ENCODE measurements at regions not wholly inside any gene's neighbourhood (a gene's known extent, or its start where the extent isn't known, plus 50 kb on each side); places are given as distances from the start of the nearest gene placed in this dataset.

DNA sequence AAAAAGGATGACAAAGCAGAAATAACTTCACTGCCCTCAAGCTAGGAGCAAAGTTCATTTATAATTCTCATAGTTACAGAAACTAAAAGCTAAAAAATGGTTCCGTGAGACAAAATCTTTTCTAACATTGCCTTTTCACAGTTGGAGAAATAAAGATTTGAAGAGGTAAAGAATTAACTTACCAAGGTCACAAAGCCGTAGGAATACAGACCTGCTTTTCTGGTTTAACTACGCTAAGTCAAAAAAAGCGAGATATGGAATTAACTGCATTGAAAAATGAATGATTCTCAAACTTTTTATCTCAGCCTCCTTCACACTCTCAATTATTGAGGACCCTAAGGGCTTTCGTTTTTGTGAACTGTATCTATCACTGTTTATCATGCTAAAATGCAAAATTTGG is 95.3 kb downstream of the SLC17A6 start:
- intact Hi-C loops (cut with micrococcal nuclease; ENCODE audit: unreplicated experiment): no loop called here
- TF ChIP-seq EZH2phosphoT487 (IDR thresholded peaks at IDR 0.05; ENCODE audit: borderline replicate concordance, low read depth, low read length) (no peak), CTCF (conservative IDR thresholded peaks at IDR 0.05; ENCODE audit: low read length) (no peak)
- H3K27ac ChIP-seq (ENCODE audit: low read depth, low read length, poor library complexity, severe bottlenecking): no peak overlapping the region
- no peak overlapping the region for H2AFZ ChIP-seq (ENCODE audit: low read length)
- H3K4me2 ChIP-seq (ENCODE audit: low read length): no peak overlapping the region
- ChIA-PET CTCF (ENCODE audit: unreplicated experiment) (no interaction called here), POLR2A (no interaction called here)
- DNase-seq (ENCODE audit: low spot score): no peak
- no peaks in the 10 kb centered on the region for H3K9me2 ChIP-seq (ENCODE audit: insufficient read depth, low read length)
- no peak overlapping the region for H3K4me3 ChIP-seq (ENCODE audit: low read depth, low read length, poor library complexity, severe bottlenecking)
- no peaks in the 10 kb centered on the region for H3K79me2 ChIP-seq (ENCODE audit: insufficient read depth, low read depth, low read length)
- BruUV-seq (replicated peaks): no TSS peak
- H3K9me3 ChIP-seq (ENCODE audit: low read length): no peaks in the 10 kb centered on the region
- H3K36me3 ChIP-seq (ENCODE audit: insufficient read depth, low read length): no peaks in the 10 kb centered on the region
- no peaks in the 10 kb centered on the region for H3K4me1 ChIP-seq (ENCODE audit: insufficient read depth, low read length, poor library complexity, severe bottlenecking)
- H4K20me1 ChIP-seq (ENCODE audit: insufficient read depth, low read length): no peaks in the 10 kb centered on the region

DNA sequence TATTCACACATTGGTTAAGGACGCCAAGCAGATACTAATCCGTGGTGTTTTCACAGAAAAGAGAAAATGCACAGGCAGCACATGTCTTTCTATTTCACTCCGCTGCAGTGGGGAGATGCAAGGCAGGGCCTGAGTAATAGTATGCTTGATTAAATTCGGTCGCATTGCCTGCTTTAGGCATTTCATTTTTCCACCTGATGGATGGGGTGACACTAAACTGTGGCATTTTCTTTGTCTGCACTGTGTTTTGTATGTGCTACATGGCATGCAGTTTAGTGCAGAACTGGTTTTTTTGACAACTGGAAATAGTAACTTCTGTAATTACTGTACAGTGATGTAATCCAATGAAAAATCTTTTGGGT is 94.9 kb downstream of the SLC17A6 start:
- intact Hi-C loops (cut with micrococcal nuclease; ENCODE audit: unreplicated experiment): no loop called here
- Histone ChIP-seq H3K4me3 (ENCODE audit: low read depth, low read length, poor library complexity, severe bottlenecking) (no peak overlapping the region), H3K4me1 (ENCODE audit: insufficient read depth, low read length, poor library complexity, severe bottlenecking) (no peaks in the 10 kb centered on the region), H3K9me3 (ENCODE audit: low read length) (no peaks in the 10 kb centered on the region), H3K4me2 (ENCODE audit: low read length) (no peak overlapping the region), H4K20me1 (ENCODE audit: insufficient read depth, low read length) (no peaks in the 10 kb centered on the region), H3K9me2 (ENCODE audit: insufficient read depth, low read length) (no peaks in the 10 kb centered on the region), H3K27ac (ENCODE audit: low read depth, low read length, poor library complexity, severe bottlenecking) (no peak overlapping the region), H2AFZ (ENCODE audit: low read length) (no peak overlapping the region), H3K36me3 (ENCODE audit: insufficient read depth, low read length) (no peaks in the 10 kb centered on the region), H3K79me2 (ENCODE audit: insufficient read depth, low read depth, low read length) (no peaks in the 10 kb centered on the region)
- TF ChIP-seq EZH2phosphoT487 (IDR thresholded peaks at IDR 0.05; ENCODE audit: borderline replicate concordance, low read depth, low read length) (no peak), CTCF (conservative IDR thresholded peaks at IDR 0.05; ENCODE audit: low read length) (no peak)
- no peak for DNase-seq (ENCODE audit: low spot score)
- POLR2A ChIA-PET: no interaction called here
- BruUV-seq (replicated peaks): no TSS peak
- CTCF ChIA-PET (ENCODE audit: unreplicated experiment): no interaction called here

GRCh38 chr11:22432291-22433093 is 94.3 kb downstream of the SLC17A6 start:
- H2AFZ ChIP-seq (ENCODE audit: low read length): no peak overlapping the region
- BruUV-seq (replicated peaks): no TSS peak
- no peaks in the 10 kb centered on the region for H3K4me1 ChIP-seq (ENCODE audit: insufficient read depth, low read length, poor library complexity, severe bottlenecking)
- intact Hi-C loops (cut with micrococcal nuclease; ENCODE audit: unreplicated experiment): no loop called here
- ChIA-PET CTCF (ENCODE audit: unreplicated experiment) (no interaction called here), POLR2A (no interaction called here)
- TF ChIP-seq CTCF (conservative IDR thresholded peaks at IDR 0.05; ENCODE audit: low read length): no peak
- TF ChIP-seq EZH2phosphoT487 (IDR thresholded peaks at IDR 0.05; ENCODE audit: borderline replicate concordance, low read depth, low read length): no peak
- no peak overlapping the region for H3K27ac ChIP-seq (ENCODE audit: low read depth, low read length, poor library complexity, severe bottlenecking)
- H3K4me3 ChIP-seq (ENCODE audit: low read depth, low read length, poor library complexity, severe bottlenecking): no peak overlapping the region
- no peak for DNase-seq (ENCODE audit: low spot score)
- H3K36me3 ChIP-seq (ENCODE audit: insufficient read depth, low read length): no peaks in the 10 kb centered on the region
- H3K9me3 ChIP-seq (ENCODE audit: low read length): no peaks in the 10 kb centered on the region
- no peaks in the 10 kb centered on the region for H4K20me1 ChIP-seq (ENCODE audit: insufficient read depth, low read length)
- no peak overlapping the region for H3K4me2 ChIP-seq (ENCODE audit: low read length)
- H3K9me2 ChIP-seq (ENCODE audit: insufficient read depth, low read length): no peaks in the 10 kb centered on the region
- H3K79me2 ChIP-seq (ENCODE audit: insufficient read depth, low read depth, low read length): no peaks in the 10 kb centered on the region
